ENCODE measurements at regions not wholly inside any gene's neighbourhood (a gene's known extent, or its start where the extent isn't known, plus 50 kb on each side); places are given as distances from the start of the nearest gene placed in this dataset.
"Not testable (repeated sequence)": the region's sequence is repeated elsewhere in the genome, so short reads cannot be mapped to it uniquely, and the experiment has no call there.

GRCh38 chr20:53825282-53825681 lies 231.6 kb upstream of the ZNF217 start:
- no peak for TF ChIP-seq CTCF (IDR thresholded peaks at IDR 0.05; ENCODE audit: borderline replicate concordance, control extremely low read depth, extremely low read depth, insufficient read depth, missing control alignments)
- in situ Hi-C loops (cut with MboI; ENCODE audit: low sequenced_read_pairs, unreplicated experiment) = no loop called here

GRCh38 chr20:53824779-53825178 lies 231.1 kb upstream of the ZNF217 start:
- in situ Hi-C loops (cut with MboI; ENCODE audit: low sequenced_read_pairs, unreplicated experiment) = no loop called here
- DNase-seq (ENCODE audit: low spot score) = no peak
- TF ChIP-seq CTCF (IDR thresholded peaks at IDR 0.05; ENCODE audit: borderline replicate concordance, control extremely low read depth, extremely low read depth, insufficient read depth, missing control alignments) = no peak

More at GRCh38 chr20:53825282-53825681, 231.6 kb upstream of the ZNF217 start:
- DNase-seq (ENCODE audit: low spot score) = no peak

- in situ Hi-C loops (cut with MboI; ENCODE audit: low sequenced_read_pairs, unreplicated experiment) = no loop called here
- no peak for TF ChIP-seq CTCF (IDR thresholded peaks at IDR 0.05; ENCODE audit: borderline replicate concordance, control extremely low read depth, extremely low read depth, insufficient read depth, missing control alignments)
These were observed 229.6 kb upstream of the ZNF217 start for GRCh38 chr20:53823121-53823764.

GRCh38 chr20:53822534-53822933 lies 228.9 kb upstream of the ZNF217 start:
- DNase-seq (ENCODE audit: low spot score) = no peak
- TF ChIP-seq CTCF (IDR thresholded peaks at IDR 0.05; ENCODE audit: borderline replicate concordance, control extremely low read depth, extremely low read depth, insufficient read depth, missing control alignments) = no peak
- in situ Hi-C loops (cut with MboI; ENCODE audit: low sequenced_read_pairs, unreplicated experiment) = no loop called here

More at GRCh38 chr20:53823121-53823764, 229.6 kb upstream of the ZNF217 start:
- no peak for DNase-seq (ENCODE audit: low spot score)

- no peak for DNase-seq (ENCODE audit: low spot score)
- TF ChIP-seq CTCF (IDR thresholded peaks at IDR 0.05; ENCODE audit: borderline replicate concordance, control extremely low read depth, extremely low read depth, insufficient read depth, missing control alignments) = no peak
- in situ Hi-C loops (cut with MboI; ENCODE audit: low sequenced_read_pairs, unreplicated experiment) = no loop called here
These were observed 226.4 kb upstream of the ZNF217 start for GRCh38 chr20:53819973-53820451.

- TF ChIP-seq CTCF (IDR thresholded peaks at IDR 0.05; ENCODE audit: borderline replicate concordance, control extremely low read depth, extremely low read depth, insufficient read depth, missing control alignments) = no peak
- in situ Hi-C loops (cut with MboI; ENCODE audit: low sequenced_read_pairs, unreplicated experiment) = no loop called here
- DNase-seq (ENCODE audit: low spot score) = no peak
These were observed 225.0 kb upstream of the ZNF217 start for GRCh38 chr20:53818457-53819177.

- in situ Hi-C loops (cut with MboI; ENCODE audit: low sequenced_read_pairs, unreplicated experiment); DNase-seq (ENCODE audit: low spot score): not testable (repeated sequence)
These were observed 223.9 kb upstream of the ZNF217 start for GRCh38 chr20:53817513-53817912.
